B cell (primary cell): ENCODE measurements at regions not wholly inside any gene's neighbourhood (a gene's known extent, or its start where the extent isn't known, plus 50 kb on each side); places are given as distances from the start of the nearest gene placed in this dataset.

Source experiments
- ATAC-seq: fragments of 200-7000 bp; cut with Tn5 transposase; one replicate; pipeline ENCODE4 v1.10.0; 2021; ENCODE audit warnings: low read depth, mild to moderate bottlenecking, moderate number of reproducible peaks, moderate library complexity
- CTCF ChIA-PET: fragments of 350-600 bp; sonication (Branson Sonifier 250); formaldehyde crosslinking; loops from one replicate; lab custom pipeline; 2021; ENCODE audit warnings: antibody characterized with exemption, inconsistent platforms; lab: Charles Lee
- POLR2A ChIA-PET: fragments of 350-600 bp; sonication (Branson Sonifier 250); formaldehyde crosslinking; loops from one replicate; lab custom pipeline; 2021; ENCODE audit warnings: antibody characterized with exemption; lab: Charles Lee
- DNase-seq: peaks from one replicate; pipeline ENCODE4 v3.0.0; 2013
- H2AFZ ChIP-seq: 2 replicates; pipeline ENCODE4 v1.6.1; 2012; ENCODE audit warnings: mild to moderate bottlenecking, low read depth, low read length; ENCODE audit not compliant: insufficient read depth, poor library complexity, severe bottlenecking
- H3K27ac ChIP-seq, 2 donors: 1 replicate in 1 of 2; 2 replicates in 1 of 2; pipeline ENCODE4 v1.5.1; 2012 to 2013; ENCODE audit warnings: low read length in 2 of 2, mild to moderate bottlenecking in 2 of 2, moderate library complexity in 1 of 2
- H3K27me3 ChIP-seq, 4 experiments: fragments of 200-600 bp in 1 of 4; sonication (generic) in 1 of 4; replicated peaks in 1 of 4; 1 replicate in 2 of 4; 2 replicates in 2 of 4; pipeline versions ENCODE4 v1.6.1 to v1.7.0; 2013 to 2016; ENCODE audit warnings: low read length in 3 of 4, mild to moderate bottlenecking in 2 of 4, mixed read lengths in 1 of 4, moderate library complexity in 1 of 4; ENCODE audit not compliant: insufficient read depth in 4 of 4, control insufficient read depth in 3 of 4; ENCODE audit errors: control extremely low read depth in 1 of 4
- H3K36me3 ChIP-seq, 2 experiments: replicated peaks in 1 of 2; 1 replicate in 1 of 2; 2 replicates in 1 of 2; pipeline versions ENCODE4 v1.6.1 to v1.7.1; 2013; ENCODE audit warnings: low read length in 1 of 2; ENCODE audit not compliant: insufficient read depth in 2 of 2, control insufficient read depth in 1 of 2; ENCODE audit errors: control extremely low read depth in 1 of 2, extremely low read depth in 1 of 2
- H3K4me1 ChIP-seq, 2 donors: fragments of 200-600 bp in 1 of 2; sonication (generic) in 1 of 2; 1 replicate in 1 of 2; 2 replicates in 1 of 2; pipeline versions ENCODE4 v1.5.1 to v1.6.1; 2013 to 2017; ENCODE audit warnings: low read length in 2 of 2; ENCODE audit not compliant: control insufficient read depth in 2 of 2, insufficient read depth in 2 of 2
- H3K4me2 ChIP-seq: replicated peaks from 2 replicates; pipeline ENCODE3; 2012; ENCODE audit warnings: mild to moderate bottlenecking, low read depth, low read length; ENCODE audit not compliant: poor library complexity, severe bottlenecking
- H3K4me3 ChIP-seq, 5 experiments: fragments of 200-600 bp in 1 of 5; sonication (generic) in 1 of 5; 1 replicate in 3 of 5; 2 replicates in 2 of 5; pipeline versions ENCODE4 v1.5.1 to v1.7.0; 2011 to 2016; ENCODE audit warnings: low read length in 4 of 5, mild to moderate bottlenecking in 4 of 5, low read depth in 2 of 5, control low read depth in 1 of 5, moderate library complexity in 1 of 5; ENCODE audit not compliant: insufficient read depth in 1 of 5; ENCODE audit errors: control extremely low read depth in 1 of 5, extremely low read depth in 1 of 5
- H3K79me2 ChIP-seq: fragments of 200-600 bp; sonication (generic); one replicate; pipeline ENCODE4 v1.6.0; 2016; ENCODE audit warnings: low read length; ENCODE audit not compliant: control insufficient read depth, insufficient read depth
- H3K9ac ChIP-seq: fragments of 200-600 bp; sonication (generic); 2 replicates; pipeline ENCODE4 v1.6.1; 2017; ENCODE audit warnings: mild to moderate bottlenecking, low read length, moderate library complexity
- H3K9me3 ChIP-seq, 3 donors: one replicate each; pipeline versions ENCODE4 v1.6.1 to v1.7.1; 2013; ENCODE audit warnings: low read length in 2 of 3; ENCODE audit not compliant: control insufficient read depth in 2 of 3, insufficient read depth in 1 of 3; ENCODE audit errors: control extremely low read depth in 1 of 3
- H4K20me1 ChIP-seq: 2 replicates; pipeline ENCODE4 v1.6.0; 2012; ENCODE audit warnings: mild to moderate bottlenecking, low read length; ENCODE audit not compliant: insufficient read depth, control insufficient read depth, poor library complexity, severe bottlenecking
- H3K27ac Mint-ChIP-seq: one replicate; pipeline ENCODE4 v1.8.0; 2021; ENCODE audit warnings: mixed read lengths
- H3K27me3 Mint-ChIP-seq: one replicate; pipeline ENCODE4 v1.8.0; 2021; ENCODE audit warnings: mixed read lengths
- H3K4me1 Mint-ChIP-seq: one replicate; pipeline ENCODE4 v1.8.0; 2021; ENCODE audit warnings: mixed read lengths
- H3K4me3 Mint-ChIP-seq: one replicate; pipeline ENCODE4 v1.8.0; 2021; ENCODE audit warnings: mixed read lengths
- H3K9me3 Mint-ChIP-seq: one replicate; pipeline ENCODE4 v1.8.0; 2022; ENCODE audit warnings: mixed read lengths; ENCODE audit not compliant: insufficient read depth
- EZH2 ChIP-seq: IDR thresholded peaks from 2 replicates; pipeline ENCODE4 v1.6.1; 2012; ENCODE audit warnings: borderline replicate concordance, low read depth, mild to moderate bottlenecking, moderate library complexity, low read length; ENCODE audit not compliant: insufficient read depth, poor library complexity, severe bottlenecking
- WGBS: methylation state at CpG from one replicate; pipeline ENCODE4 v1.1.5; 2013; ENCODE audit warnings: missing lambda C conversion rate; ENCODE audit not compliant: insufficient coverage; 5-methylcytosine and 5-hydroxymethylcytosine counted together
- intact Hi-C: fragments of 100-400 bp; cut with micrococcal nuclease; formaldehyde crosslinking; loops from one replicate; pipeline ENCODE4 v1.10.0; 2022
- TF ChIP-seq, protein P1 (sequence below): fragments of 200-600 bp; IDR thresholded peaks from one replicate; pipeline ENCODE4 v1.8.0; 2022; ENCODE audit warnings: antibody characterized with exemption, mild to moderate bottlenecking

DNA sequence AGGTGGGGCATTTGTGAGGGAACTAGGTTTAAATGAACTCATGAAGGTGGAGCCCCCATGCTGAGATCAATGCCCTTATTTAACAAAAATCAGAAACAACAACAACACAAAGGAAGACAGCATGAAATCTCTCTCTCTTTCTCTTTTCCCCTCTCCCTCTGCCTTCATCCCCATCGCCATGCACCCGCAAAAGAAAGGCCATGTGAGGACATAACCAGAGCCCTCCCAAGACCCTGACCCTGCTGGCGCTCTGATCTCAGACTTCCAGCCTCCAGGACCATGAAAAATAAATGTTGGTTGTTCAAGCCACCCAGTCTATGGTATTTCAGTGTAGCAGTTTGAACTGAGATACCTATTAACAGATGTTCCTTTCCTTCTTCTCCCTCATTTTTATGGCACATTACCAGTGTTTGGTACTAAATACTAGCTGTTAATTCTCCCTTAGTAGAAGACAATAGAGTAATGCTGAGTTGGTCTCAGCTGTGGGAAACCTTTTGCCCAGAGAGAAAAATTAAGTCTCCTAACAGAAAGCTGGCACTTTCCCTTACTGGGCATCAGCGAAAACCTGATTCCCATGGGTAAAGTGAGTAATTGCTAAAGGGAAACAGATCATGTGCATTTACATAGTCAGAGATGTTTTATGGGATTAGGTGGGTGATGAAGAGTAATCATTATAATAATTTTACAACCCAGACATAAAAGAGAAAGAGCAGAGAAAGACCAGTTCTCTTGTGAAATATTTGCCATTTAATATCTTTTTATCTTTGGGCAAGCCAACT lies 264.0 kb upstream of the PLEKHG7 start:
- ATAC-seq, result no peak
- H3K4me3 ChIP-seq, result peak overlapping the region in 1 of 5 experiments; percentile 14
- WGBS, result 90% methylated on average over 2 of the region's 4 CpGs
- ChIA-PET POLR2A (interaction anchor here (0.6 to 1.1 kb wide), 2 partner anchors 27 to 293 kb away, joined by 3 read pairs; partner anchors contain the start of gene BTG1), CTCF (interaction anchor here (1.3 to 1.8 kb wide), 3 partner anchors 9 to 124 kb away, joined by 3 to 5 read pairs (median 3); no protein-coding TSS in a partner anchor)
- no peaks in the 10 kb centered on the region for H4K20me1 ChIP-seq
- Mint-ChIP-seq H3K27me3 (no peaks in the 10 kb centered on the region), H3K4me1 (peaks cover 94% of the 10 kb centered on the region), H3K9me3 (no peaks in the 10 kb centered on the region), H3K4me3 (peak overlapping the region; percentile 48), H3K27ac (peak overlapping the region; percentile 91)
- peaks cover 98% of the 10 kb centered on the region in 2 donors for H3K4me1 ChIP-seq
- peak overlapping the region; percentile 82 to 87 for H3K27ac ChIP-seq
- peaks cover 34% of the 10 kb centered on the region for H3K79me2 ChIP-seq
- intact Hi-C loops, result no loop called here
- H3K4me2 ChIP-seq, result peak overlapping the region; percentile 59
- no peaks in the 10 kb centered on the region for H3K36me3 ChIP-seq
- H3K9me3 ChIP-seq, result peaks cover 0 to 8% (median 6%) of the 10 kb centered on the region in 3 donors
- H2AFZ ChIP-seq, result peak overlapping the region; percentile 24
- no peak for TF ChIP-seq EZH2
- TF ChIP-seq, protein P1, sequence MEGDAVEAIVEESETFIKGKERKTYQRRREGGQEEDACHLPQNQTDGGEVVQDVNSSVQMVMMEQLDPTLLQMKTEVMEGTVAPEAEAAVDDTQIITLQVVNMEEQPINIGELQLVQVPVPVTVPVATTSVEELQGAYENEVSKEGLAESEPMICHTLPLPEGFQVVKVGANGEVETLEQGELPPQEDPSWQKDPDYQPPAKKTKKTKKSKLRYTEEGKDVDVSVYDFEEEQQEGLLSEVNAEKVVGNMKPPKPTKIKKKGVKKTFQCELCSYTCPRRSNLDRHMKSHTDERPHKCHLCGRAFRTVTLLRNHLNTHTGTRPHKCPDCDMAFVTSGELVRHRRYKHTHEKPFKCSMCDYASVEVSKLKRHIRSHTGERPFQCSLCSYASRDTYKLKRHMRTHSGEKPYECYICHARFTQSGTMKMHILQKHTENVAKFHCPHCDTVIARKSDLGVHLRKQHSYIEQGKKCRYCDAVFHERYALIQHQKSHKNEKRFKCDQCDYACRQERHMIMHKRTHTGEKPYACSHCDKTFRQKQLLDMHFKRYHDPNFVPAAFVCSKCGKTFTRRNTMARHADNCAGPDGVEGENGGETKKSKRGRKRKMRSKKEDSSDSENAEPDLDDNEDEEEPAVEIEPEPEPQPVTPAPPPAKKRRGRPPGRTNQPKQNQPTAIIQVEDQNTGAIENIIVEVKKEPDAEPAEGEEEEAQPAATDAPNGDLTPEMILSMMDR, result no peak
- H3K27me3 ChIP-seq, result no peaks in the 10 kb centered on the region
- DNase-seq, result no peak
- H3K9ac ChIP-seq, result peak overlapping the region; percentile 12

DNA sequence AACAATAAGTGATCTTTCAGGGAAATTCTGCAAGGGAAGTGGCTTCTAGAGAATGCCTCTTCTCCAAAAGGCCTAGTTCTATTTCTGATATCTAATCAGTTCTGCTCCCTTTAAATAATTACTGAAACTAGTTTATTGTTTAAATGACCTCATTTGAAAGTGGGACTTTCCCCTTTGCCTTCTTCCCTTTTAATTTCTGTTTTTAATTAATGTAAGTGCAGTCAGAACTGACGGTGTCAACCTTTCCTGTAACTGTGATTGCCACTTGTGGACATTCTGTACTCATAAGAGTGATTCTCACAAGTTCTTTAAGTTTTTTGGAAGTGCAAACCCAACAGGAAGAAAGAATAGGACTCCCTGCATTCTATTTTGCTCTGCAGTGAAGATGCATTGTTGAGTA lies 265.3 kb upstream of the PLEKHG7 start:
- intact Hi-C loops, result loop anchor here (1.0 kb wide), 1 partner anchor 8 kb away; no protein-coding TSS in a partner anchor
- peak overlapping the region; percentile 67 for H3K4me3 Mint-ChIP-seq
- peak overlapping the region; percentile 84 for H3K27ac Mint-ChIP-seq
- peak overlapping the region; percentile 59 for H3K4me2 ChIP-seq
- WGBS, result no CpG with 5 or more reads among the region's 1 CpG
- no peaks in the 10 kb centered on the region for H3K27me3 ChIP-seq
- peak overlapping the region in 1 of 5 experiments; percentile 12 for H3K4me3 ChIP-seq
- TF ChIP-seq EZH2, result no peak
- TF ChIP-seq, protein P1, result no peak
- peaks cover 0 to 8% (median 6%) of the 10 kb centered on the region in 3 donors for H3K9me3 ChIP-seq
- peak overlapping the region; percentile 12 for H3K9ac ChIP-seq
- peaks cover 92% of the 10 kb centered on the region for H3K4me1 Mint-ChIP-seq
- H3K4me1 ChIP-seq, result peaks cover 95 to 96% of the 10 kb centered on the region in 2 donors
- H3K9me3 Mint-ChIP-seq, result no peaks in the 10 kb centered on the region
- H3K27ac ChIP-seq, result peak overlapping the region; percentile 82 to 87
- ChIA-PET POLR2A (no interaction called here), CTCF (no interaction called here)
- peak; percentile 55 for ATAC-seq
- no peaks in the 10 kb centered on the region for H4K20me1 ChIP-seq
- peak; percentile 69 for DNase-seq
- peaks cover 33% of the 10 kb centered on the region for H3K79me2 ChIP-seq
- H3K27me3 Mint-ChIP-seq, result no peaks in the 10 kb centered on the region
- H3K36me3 ChIP-seq, result no peaks in the 10 kb centered on the region
- H2AFZ ChIP-seq, result no peak overlapping the region
